ENCODE measurements at regions not wholly inside any gene's neighbourhood (a gene's known extent, or its start where the extent isn't known, plus 50 kb on each side); places are given as distances from the start of the nearest gene placed in this dataset.

GRCh38 chr13:31970231-31970930 lies 61.2 kb upstream of the FRY start:
- ATAC-seq: no peak
- Mint-ChIP-seq H3K4me3 (no peak overlapping the region), H3K9me3 (peaks cover 3 to 4% of the 10 kb centered on the region in 2 donors), H3K4me1 (peaks cover 10 to 12% of the 10 kb centered on the region in 2 donors), H3K27me3 (ENCODE audit: low read depth in 2 of 2) (no peaks in the 10 kb centered on the region), H3K27ac (no peak overlapping the region), H3K36me3 (peaks cover 18% of the 10 kb centered on the region)
- TF ChIP-seq CTCF (IDR thresholded peaks at IDR 0.05): no peak
- Histone ChIP-seq H3K27me3 (ENCODE audit: control insufficient read depth, insufficient read depth, low read length) (no peaks in the 10 kb centered on the region), H3K27ac (ENCODE audit: low read length) (no peak overlapping the region), H3K4me3 (ENCODE audit: low read length) (no peak overlapping the region), H3K9me3 (ENCODE audit: control insufficient read depth, insufficient read depth, low read length) (no peaks in the 10 kb centered on the region), H3K36me3 (ENCODE audit: control insufficient read depth, insufficient read depth, low read length) (no peaks in the 10 kb centered on the region), H3K4me1 (ENCODE audit: control insufficient read depth, insufficient read depth, low read length) (no peaks in the 10 kb centered on the region)
- DNase-seq: no peak
- 85% methylated on average over 1 of the region's 3 CpGs for WGBS (ENCODE audit: insufficient coverage)
- intact Hi-C loops (cut with micrococcal nuclease): no loop called here

GRCh38 chr13:31972453-31972852 lies 59.1 kb upstream of the FRY start:
- Mint-ChIP-seq H3K36me3 (peaks cover 6% of the 10 kb centered on the region), H3K27ac (no peak overlapping the region), H3K27me3 (ENCODE audit: low read depth in 2 of 2) (no peaks in the 10 kb centered on the region), H3K4me1 (peaks cover 10 to 12% of the 10 kb centered on the region in 2 donors), H3K9me3 (peaks cover 0 to under 1% of the 10 kb centered on the region in 2 donors), H3K4me3 (no peak overlapping the region)
- 85% methylated on average over 2 of the region's 2 CpGs for WGBS (ENCODE audit: insufficient coverage)
- no peaks in the 10 kb centered on the region for H3K36me3 ChIP-seq (ENCODE audit: control insufficient read depth, insufficient read depth, low read length)
- DNase-seq (no peak), ATAC-seq (no peak)
- H3K4me1 ChIP-seq (ENCODE audit: control insufficient read depth, insufficient read depth, low read length): no peaks in the 10 kb centered on the region
- no peak overlapping the region for H3K4me3 ChIP-seq (ENCODE audit: low read length)
- no peak overlapping the region for H3K27ac ChIP-seq (ENCODE audit: low read length)
- H3K9me3 ChIP-seq (ENCODE audit: control insufficient read depth, insufficient read depth, low read length): no peaks in the 10 kb centered on the region
- intact Hi-C loops (cut with micrococcal nuclease): no loop called here
- no peak for TF ChIP-seq CTCF (IDR thresholded peaks at IDR 0.05)
- no peaks in the 10 kb centered on the region for H3K27me3 ChIP-seq (ENCODE audit: control insufficient read depth, insufficient read depth, low read length)

GRCh38 chr13:31978021-31978420 lies 53.6 kb upstream of the FRY start:
- H3K9me3 ChIP-seq (ENCODE audit: control insufficient read depth, insufficient read depth, low read length): no peaks in the 10 kb centered on the region
- H3K9me3 Mint-ChIP-seq: no peaks in the 10 kb centered on the region
- no peak overlapping the region for H3K4me3 Mint-ChIP-seq
- no peak overlapping the region for H3K4me3 ChIP-seq (ENCODE audit: low read length)
- H3K4me1 ChIP-seq (ENCODE audit: control insufficient read depth, insufficient read depth, low read length): no peaks in the 10 kb centered on the region
- H3K27ac ChIP-seq (ENCODE audit: low read length): no peak overlapping the region
- WGBS (ENCODE audit: insufficient coverage): 100% methylated on average over 3 of the region's 3 CpGs
- TF ChIP-seq CTCF (IDR thresholded peaks at IDR 0.05): no peak
- no peaks in the 10 kb centered on the region for H3K36me3 Mint-ChIP-seq
- H3K27me3 ChIP-seq (ENCODE audit: control insufficient read depth, insufficient read depth, low read length): no peaks in the 10 kb centered on the region
- intact Hi-C loops (cut with micrococcal nuclease): no loop called here
- no peaks in the 10 kb centered on the region for H3K36me3 ChIP-seq (ENCODE audit: control insufficient read depth, insufficient read depth, low read length)
- ATAC-seq (no peak), DNase-seq (no peak)
- no peak overlapping the region for H3K27ac Mint-ChIP-seq
- no peaks in the 10 kb centered on the region for H3K27me3 Mint-ChIP-seq (ENCODE audit: low read depth in 2 of 2)
- H3K4me1 Mint-ChIP-seq: no peaks in the 10 kb centered on the region

- H3K27me3 Mint-ChIP-seq (ENCODE audit: low read depth in 2 of 2): no peaks in the 10 kb centered on the region
- no peak for ATAC-seq
- no peaks in the 10 kb centered on the region for H3K4me1 Mint-ChIP-seq
- H3K27ac ChIP-seq (ENCODE audit: low read length): no peak overlapping the region
- no peaks in the 10 kb centered on the region for H3K36me3 Mint-ChIP-seq
- H3K9me3 Mint-ChIP-seq: no peaks in the 10 kb centered on the region
- no peak for DNase-seq
- H3K27me3 ChIP-seq (ENCODE audit: control insufficient read depth, insufficient read depth, low read length): no peaks in the 10 kb centered on the region
- no peak overlapping the region for H3K4me3 ChIP-seq (ENCODE audit: low read length)
- no peaks in the 10 kb centered on the region for H3K9me3 ChIP-seq (ENCODE audit: control insufficient read depth, insufficient read depth, low read length)
- no peaks in the 10 kb centered on the region for H3K4me1 ChIP-seq (ENCODE audit: control insufficient read depth, insufficient read depth, low read length)
- intact Hi-C loops (cut with micrococcal nuclease): no loop called here
- H3K27ac Mint-ChIP-seq: no peak overlapping the region
- H3K4me3 Mint-ChIP-seq: no peak overlapping the region
- H3K36me3 ChIP-seq (ENCODE audit: control insufficient read depth, insufficient read depth, low read length): no peaks in the 10 kb centered on the region
- no peak for TF ChIP-seq CTCF (IDR thresholded peaks at IDR 0.05)
- no CpG with 5 or more reads among the region's 1 CpG for WGBS (ENCODE audit: insufficient coverage)
Observed at GRCh38 chr13:31980830-31981229, 50.7 kb upstream of the FRY start.

Measured in natural killer cell (primary cell).